ENCODE measurements at regions not wholly inside any gene's neighbourhood (a gene's known extent, or its start where the extent isn't known, plus 50 kb on each side); places are given as distances from the start of the nearest gene placed in this dataset.

GRCh38 chrX:4642114-4642513, 928.7 kb upstream of the PRKX start (continued):
- no peak for TF ChIP-seq PKNOX1 (IDR thresholded peaks at IDR 0.05)

- H3K9ac ChIP-seq (ENCODE audit: control insufficient read depth, insufficient read depth, low read length) = no peak overlapping the region
- H3K4me1 ChIP-seq (ENCODE audit: control insufficient read depth, insufficient read depth, low read length) = no peaks in the 10 kb centered on the region
- ATAC-seq (no peak), DNase-seq (ENCODE audit: low read depth, low spot score) (no peak), FAIRE-seq (no peak)
- ChIA-PET SMC1A (ENCODE audit: uncharacterized antibody, unreplicated experiment) (no interaction called here), POLR2A (no interaction called here), CTCF (no interaction called here), RAD21 (ENCODE audit: unreplicated experiment) (no interaction called here)
- no peak overlapping the region for H3K4me3 ChIP-seq
- 25% methylated on average over 4 of the region's 4 CpGs for WGBS (ENCODE audit: insufficient coverage, insufficient replicate concordance, low lambda C conversion rate, missing lambda C conversion rate)
- no peaks in the 10 kb centered on the region for H3K79me2 ChIP-seq (ENCODE audit: control insufficient read depth, insufficient read depth, low read length)
- in situ Hi-C loops (cut with MboI) = no loop called here
- no peaks in the 10 kb centered on the region for H3K9me3 ChIP-seq (replicated peaks; ENCODE audit: control insufficient read depth, insufficient read depth, low read length)
- TF ChIP-seq SMAD1 (IDR thresholded peaks at IDR 0.05; ENCODE audit: low read depth, partially characterized antibody) = no peak
- no peak for TF ChIP-seq CHD4 (IDR thresholded peaks at IDR 0.05)
- TF ChIP-seq TCF3 (IDR thresholded peaks at IDR 0.05; ENCODE audit: borderline replicate concordance, insufficient read depth, low read depth, low read length) = no peak
- TF ChIP-seq BCL3 (IDR thresholded peaks at IDR 0.05; ENCODE audit: borderline replicate concordance, insufficient read depth, low read depth, low read length, poor library complexity, severe bottlenecking) = no peak
- H3K36me3 ChIP-seq (ENCODE audit: control insufficient read depth in 2 of 2, insufficient read depth in 2 of 2, low read length in 1 of 2) = no peaks in the 10 kb centered on the region
- intact Hi-C loops (cut with micrococcal nuclease; ENCODE audit: unreplicated experiment) = no loop called here
- BruUV-seq (replicated peaks) = no TSS peak
- H3K27me3 ChIP-seq (replicated peaks in 1 of 2; ENCODE audit: control insufficient read depth in 2 of 2, insufficient read depth in 2 of 2, low read length in 1 of 2) = no peaks in the 10 kb centered on the region
- H2AFZ ChIP-seq (ENCODE audit: control insufficient read depth, low read depth, low read length) = no peak overlapping the region
- H3K27ac ChIP-seq (ENCODE audit: control insufficient read depth, insufficient read depth) = no peak overlapping the region
- H3K4me2 ChIP-seq (ENCODE audit: control insufficient read depth, insufficient read depth) = no peak overlapping the region
- H4K20me1 ChIP-seq (ENCODE audit: control insufficient read depth, insufficient read depth) = no peaks in the 10 kb centered on the region
Measured at GRCh38 chrX:4638036-4638435, 924.6 kb upstream of the PRKX start.

All from GM12878 (cell line).